BLaER1 treated with 17β-estradiol and CSF1 and Interleukin-3, amounts not matched to agents 10 nM and 100 nM (cell line): ENCODE measurements at regions not wholly inside any gene's neighbourhood (a gene's known extent, or its start where the extent isn't known, plus 50 kb on each side); places are given as distances from the start of the nearest gene placed in this dataset.
"Not testable (repeated sequence)": the region's sequence is repeated elsewhere in the genome, so short reads cannot be mapped to it uniquely, and the experiment has no call there.

ENCODE experiments used
- H3K27ac ChIP-seq, 11 experiments: shearing (Covaris generic); formaldehyde crosslinking; 2 replicates each; pipeline ENCODE4 v1.8.1; 2022
- H3K27me3 ChIP-seq, 11 experiments: shearing (Covaris generic); formaldehyde crosslinking; 2 replicates each; pipeline ENCODE4 v1.8.1; 2022
- H3K36me3 ChIP-seq, 11 experiments: shearing (Covaris generic); formaldehyde crosslinking; 2 replicates each; pipeline ENCODE4 v1.8.1; 2022
- H3K4me1 ChIP-seq, 10 experiments: shearing (Covaris generic); formaldehyde crosslinking; 2 replicates each; pipeline ENCODE4 v1.8.1; 2022
- H3K4me2 ChIP-seq, 11 experiments: shearing (Covaris generic); formaldehyde crosslinking; 2 replicates each; pipeline ENCODE4 v1.8.1; 2022
- H3K4me3 ChIP-seq, 10 experiments: shearing (Covaris generic); formaldehyde crosslinking; 2 replicates each; pipeline ENCODE4 v1.8.1; 2022
- H3K9ac ChIP-seq, 11 experiments: shearing (Covaris generic); formaldehyde crosslinking; 2 replicates each; pipeline ENCODE4 v1.8.1; 2022
- H3K9me3 ChIP-seq, 11 experiments: shearing (Covaris generic); formaldehyde crosslinking; replicated peaks in 1 of 11; 2 replicates each; pipeline ENCODE4 v1.8.1; 2022
- H4K20me1 ChIP-seq, 11 experiments: shearing (Covaris generic); formaldehyde crosslinking; 2 replicates each; pipeline ENCODE4 v1.8.1; 2022
- Cebpa-rat ChIP-seq, 11 experiments: shearing (Covaris generic); IDR thresholded peaks; 2 replicates each; pipeline ENCODE4 v1.8.1; 2022

DNA sequence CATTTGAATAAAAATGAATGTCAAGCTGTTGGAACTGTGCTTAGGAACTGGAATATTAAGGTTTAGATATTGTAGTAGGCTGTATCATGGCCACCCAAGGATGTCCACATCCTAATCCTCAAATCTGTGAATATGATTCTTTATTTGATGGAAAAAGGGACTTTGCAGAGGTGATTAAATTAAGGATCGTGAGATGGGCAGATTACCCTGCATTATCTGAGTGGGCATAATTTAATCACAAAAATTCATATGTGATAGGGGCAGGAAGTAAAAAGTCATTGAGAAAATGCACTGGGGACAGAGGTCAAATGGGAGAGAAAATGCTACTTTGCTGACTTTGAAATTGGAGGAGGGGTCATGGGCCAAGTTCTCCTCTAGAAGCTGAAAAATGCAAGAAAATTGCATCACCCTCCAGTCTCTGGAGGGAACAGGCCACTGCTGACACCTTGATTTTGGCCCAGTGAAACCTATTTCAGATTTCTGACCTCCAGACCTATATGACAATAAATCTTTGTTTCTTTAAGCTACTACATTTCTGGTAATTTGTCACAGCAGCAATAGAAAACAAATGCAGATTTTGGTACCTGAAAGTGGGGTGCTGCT lies 521.4 kb downstream of the PCDH7 start:
- H3K9me3 ChIP-seq: peaks cover 0 to 7% (median 5%) of the 10 kb centered on the region in 11 experiments; a peak in 6 of 22 replicates
- H4K20me1 ChIP-seq: no peaks in the 10 kb centered on the region
- no peak overlapping the region for H3K4me2 ChIP-seq
- TF ChIP-seq Cebpa-rat (IDR thresholded peaks at IDR 0.05): no peak
- H3K4me1 ChIP-seq: no peaks in the 10 kb centered on the region
- H3K27ac ChIP-seq: no peak overlapping the region
- no peaks in the 10 kb centered on the region for H3K36me3 ChIP-seq
- no peak overlapping the region for H3K9ac ChIP-seq
- H3K4me3 ChIP-seq: no peak overlapping the region
- no peaks in the 10 kb centered on the region for H3K27me3 ChIP-seq

DNA sequence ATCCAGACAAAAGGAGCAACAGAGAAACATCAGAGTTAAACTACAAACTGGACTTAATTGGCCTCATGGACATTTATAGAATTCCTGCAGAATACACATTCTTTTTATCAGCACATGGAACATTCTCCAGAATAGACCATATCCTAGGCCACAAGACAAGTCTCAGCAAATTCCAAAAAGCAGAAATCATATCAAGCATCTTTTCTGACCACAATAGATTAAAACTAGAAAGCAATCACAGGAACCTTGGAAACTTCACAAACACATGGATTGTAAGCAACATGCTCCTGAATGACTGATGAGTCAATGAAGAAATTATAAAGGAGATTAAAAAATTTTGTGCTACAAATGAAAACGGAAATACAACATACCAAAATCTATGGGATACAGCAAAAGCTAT lies 526.7 kb downstream of the PCDH7 start:
- no peaks in the 10 kb centered on the region for H4K20me1 ChIP-seq
- TF ChIP-seq Cebpa-rat (IDR thresholded peaks at IDR 0.05): no peak
- no peaks in the 10 kb centered on the region for H3K27me3 ChIP-seq
- no peak overlapping the region for H3K4me2 ChIP-seq
- no peak overlapping the region for H3K9ac ChIP-seq
- no peak overlapping the region for H3K27ac ChIP-seq
- no peaks in the 10 kb centered on the region for H3K4me1 ChIP-seq
- H3K9me3 ChIP-seq: no peaks in the 10 kb centered on the region
- no peaks in the 10 kb centered on the region for H3K36me3 ChIP-seq
- no peak overlapping the region for H3K4me3 ChIP-seq

DNA sequence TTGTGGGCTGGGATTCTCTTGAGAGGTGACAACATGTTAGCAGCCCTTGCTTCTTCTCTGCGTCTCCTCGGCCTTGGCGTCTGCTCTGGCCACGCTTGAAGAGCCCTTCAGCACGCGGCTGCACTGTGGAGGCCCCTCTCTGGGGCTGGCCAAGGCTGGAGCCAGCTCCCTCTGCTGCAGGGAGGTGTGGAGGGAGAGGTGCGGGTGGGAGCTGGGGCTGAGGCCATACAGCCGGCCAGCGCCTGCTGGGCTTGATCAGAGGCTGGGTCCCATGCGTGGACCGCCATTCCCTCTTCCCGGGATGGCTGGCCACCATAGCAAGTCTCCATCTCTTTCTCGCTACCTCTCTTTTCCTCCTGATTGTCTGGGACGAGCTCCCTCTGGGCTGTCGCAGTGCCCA lies 539.0 kb downstream of the PCDH7 start:
- Histone ChIP-seq H3K27me3 (no peaks in the 10 kb centered on the region), H3K9ac (no peak overlapping the region), H3K4me3 (no peak overlapping the region), H3K9me3 (peaks cover 0 to 23% (median 9%) of the 10 kb centered on the region in 11 experiments; a peak in 13 of 22 replicates), H3K4me1 (no peaks in the 10 kb centered on the region), H3K27ac (no peak overlapping the region), H3K4me2 (no peak overlapping the region), H4K20me1 (no peaks in the 10 kb centered on the region), H3K36me3 (no peaks in the 10 kb centered on the region)
- no peak for TF ChIP-seq Cebpa-rat (IDR thresholded peaks at IDR 0.05)

DNA sequence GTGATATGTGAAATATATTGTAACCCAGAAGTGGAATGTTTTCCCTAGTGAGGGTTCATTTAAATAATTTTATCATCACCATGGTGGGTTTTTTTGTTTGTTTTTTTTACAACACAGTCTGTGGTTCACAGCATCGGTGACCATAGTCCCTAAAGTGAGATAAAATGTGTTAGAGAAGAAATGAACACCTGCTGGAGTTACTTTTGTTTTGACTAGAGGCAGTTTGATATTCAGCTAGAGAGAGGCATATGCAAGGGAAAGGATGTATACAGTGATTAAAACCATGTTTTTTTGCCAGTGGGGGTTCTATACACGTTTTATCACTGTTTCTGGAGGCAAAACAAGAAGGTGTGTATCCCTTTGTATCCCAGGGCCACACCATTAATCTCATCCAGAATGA lies 541.5 kb downstream of the PCDH7 start:
- H3K4me1 ChIP-seq: no peaks in the 10 kb centered on the region
- no peaks in the 10 kb centered on the region for H3K27me3 ChIP-seq
- H4K20me1 ChIP-seq: no peaks in the 10 kb centered on the region
- H3K4me2 ChIP-seq: no peak overlapping the region
- no peaks in the 10 kb centered on the region for H3K36me3 ChIP-seq
- no peak overlapping the region for H3K4me3 ChIP-seq
- H3K9me3 ChIP-seq: peaks cover 0 to 12% (median 7%) of the 10 kb centered on the region in 11 experiments; a peak in 13 of 22 replicates
- H3K27ac ChIP-seq: no peak overlapping the region
- TF ChIP-seq Cebpa-rat (IDR thresholded peaks at IDR 0.05): no peak
- H3K9ac ChIP-seq: no peak overlapping the region

DNA sequence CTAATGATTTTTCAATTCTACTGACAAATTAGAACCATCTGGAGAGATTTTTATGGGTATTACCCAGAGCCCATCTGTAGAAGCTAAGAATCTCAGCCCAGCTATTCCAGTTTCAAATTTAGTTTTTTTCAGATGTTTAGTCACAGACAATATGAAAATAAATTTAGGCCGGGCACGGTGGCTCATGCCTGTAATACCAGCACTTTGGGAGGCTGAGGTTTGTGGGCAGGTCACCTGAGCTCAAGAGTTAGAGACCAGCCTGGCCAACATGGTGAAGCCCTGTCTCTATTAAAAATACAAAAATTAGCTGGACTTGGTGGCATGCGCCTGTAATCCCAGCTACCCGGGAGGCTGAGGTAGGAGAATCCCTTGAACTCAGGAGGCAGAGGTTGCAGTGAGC lies 545.9 kb downstream of the PCDH7 start:
- H3K27ac ChIP-seq, H3K27me3 ChIP-seq, H3K9ac ChIP-seq, H3K4me2 ChIP-seq, H3K36me3 ChIP-seq, H4K20me1 ChIP-seq, H3K4me3 ChIP-seq, H3K4me1 ChIP-seq, H3K9me3 ChIP-seq: not testable (repeated sequence)

DNA sequence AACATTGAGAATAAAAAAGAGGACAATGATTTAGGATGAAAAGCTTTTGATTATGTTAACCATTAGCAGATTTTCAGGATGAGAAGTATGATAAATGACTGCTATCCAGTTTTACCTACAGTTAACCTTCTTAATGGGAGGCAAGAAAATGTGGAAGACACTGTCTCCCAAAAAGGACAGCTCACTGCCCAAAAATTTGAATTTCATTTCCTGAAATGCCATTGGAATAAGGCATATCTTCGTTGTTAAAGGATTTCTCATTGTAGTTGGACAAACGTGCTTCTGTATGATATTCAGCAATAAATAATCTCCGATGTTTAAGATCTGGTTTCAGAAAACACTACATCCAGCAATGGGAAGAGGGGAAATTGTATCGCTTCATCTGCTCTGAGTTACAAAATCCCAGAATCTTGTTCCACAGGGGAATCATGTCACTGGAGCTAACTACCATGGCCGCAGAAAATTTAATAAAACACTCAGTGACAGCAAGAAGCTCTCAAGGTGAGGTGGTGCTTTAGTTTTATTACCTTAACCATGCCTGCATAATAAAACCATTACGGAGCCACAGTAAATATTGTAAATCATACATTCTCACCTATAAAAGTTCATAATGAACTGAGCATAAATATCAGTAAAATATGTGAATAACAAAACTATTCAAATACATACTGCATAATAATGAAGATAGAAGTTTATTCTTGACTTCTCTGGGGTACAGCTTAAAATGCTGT lies 552.3 kb downstream of the PCDH7 start:
- Histone ChIP-seq H3K36me3 (no peaks in the 10 kb centered on the region), H4K20me1 (no peaks in the 10 kb centered on the region), H3K4me2 (no peak overlapping the region), H3K9me3 (no peaks in the 10 kb centered on the region), H3K27me3 (no peaks in the 10 kb centered on the region), H3K27ac (no peak overlapping the region), H3K4me3 (no peak overlapping the region), H3K9ac (no peak overlapping the region), H3K4me1 (no peaks in the 10 kb centered on the region)
- TF ChIP-seq Cebpa-rat (IDR thresholded peaks at IDR 0.05): no peak

DNA sequence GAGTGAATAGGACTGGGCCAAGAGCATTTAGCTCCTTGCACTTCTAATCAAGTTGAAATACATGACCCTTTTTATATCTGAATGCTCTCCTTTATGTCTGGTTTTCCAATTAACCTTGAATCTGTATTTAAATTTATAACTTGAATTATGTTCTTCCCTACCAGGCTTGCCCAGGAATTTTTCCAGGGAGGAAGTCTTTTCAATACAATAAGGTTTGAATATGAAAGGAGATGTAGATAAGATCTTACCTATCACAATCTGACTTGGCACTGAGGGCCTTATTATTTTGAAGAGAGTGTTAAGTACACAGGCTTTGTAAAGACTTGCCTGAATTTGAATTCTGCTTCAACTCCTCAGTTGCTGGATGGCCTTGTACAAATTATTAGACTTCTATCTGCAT lies 555.7 kb downstream of the PCDH7 start:
- Histone ChIP-seq H3K27me3 (no peaks in the 10 kb centered on the region), H3K9ac (no peak overlapping the region), H3K36me3 (no peaks in the 10 kb centered on the region), H3K4me2 (no peak overlapping the region), H3K4me3 (no peak overlapping the region), H3K4me1 (no peaks in the 10 kb centered on the region), H4K20me1 (no peaks in the 10 kb centered on the region), H3K27ac (no peak overlapping the region), H3K9me3 (no peaks in the 10 kb centered on the region)
- TF ChIP-seq Cebpa-rat (IDR thresholded peaks at IDR 0.05): no peak

DNA sequence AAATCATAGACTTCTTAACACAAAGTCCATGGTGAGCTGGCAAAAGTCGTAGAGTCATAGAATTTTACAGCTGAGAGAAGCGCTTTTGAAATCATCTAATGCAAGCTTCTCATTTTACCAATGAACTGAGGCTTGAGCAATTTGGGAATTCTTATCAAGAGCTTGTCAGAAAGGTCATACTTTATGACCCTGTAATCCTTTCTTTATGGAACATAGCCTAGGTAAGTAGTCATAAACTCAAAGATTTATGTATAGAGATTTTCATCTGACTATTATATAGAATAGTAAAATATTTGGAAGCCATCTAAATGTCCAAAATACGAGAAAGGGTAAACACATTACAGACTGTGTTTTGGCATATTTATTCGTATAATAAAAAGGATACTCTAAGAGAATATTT lies 563.5 kb downstream of the PCDH7 start:
- H4K20me1 ChIP-seq: no peaks in the 10 kb centered on the region
- H3K4me3 ChIP-seq: no peak overlapping the region
- H3K27me3 ChIP-seq: no peaks in the 10 kb centered on the region
- no peaks in the 10 kb centered on the region for H3K9me3 ChIP-seq
- no peak overlapping the region for H3K4me2 ChIP-seq
- H3K9ac ChIP-seq: no peak overlapping the region
- no peaks in the 10 kb centered on the region for H3K36me3 ChIP-seq
- no peak for TF ChIP-seq Cebpa-rat (IDR thresholded peaks at IDR 0.05)
- H3K27ac ChIP-seq: no peak overlapping the region
- no peaks in the 10 kb centered on the region for H3K4me1 ChIP-seq

DNA sequence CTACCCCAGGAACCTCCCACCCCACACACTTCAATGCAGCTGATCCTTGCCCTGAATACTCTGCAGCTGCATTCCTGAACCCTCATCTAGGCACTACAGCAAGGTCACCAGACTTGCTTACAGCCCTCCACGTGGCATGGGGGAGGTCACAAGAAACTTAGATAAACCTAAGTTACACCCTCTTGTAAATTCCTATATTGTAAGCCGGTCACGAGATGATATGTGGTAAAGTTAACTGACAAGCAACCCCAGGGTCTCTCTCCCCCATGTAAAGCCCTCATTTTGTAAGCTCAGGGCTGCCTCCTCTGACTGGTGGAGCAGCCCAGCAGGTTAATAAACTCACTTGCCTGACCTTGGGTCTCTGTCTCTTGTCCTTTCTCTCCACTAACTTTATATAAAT lies 570.7 kb downstream of the PCDH7 start:
- Histone ChIP-seq H3K27ac (peak overlapping the region in 3 of 11 experiments; percentile 9 to 18 (median 10); a peak in 1 of 22 replicates), H3K27me3 (no peaks in the 10 kb centered on the region), H3K36me3 (no peaks in the 10 kb centered on the region), H4K20me1 (no peaks in the 10 kb centered on the region), H3K4me2 (peak overlapping the region in 9 of 11 experiments; percentile 8 to 38 (median 26); a peak in 10 of 22 replicates), H3K9ac (no peak overlapping the region), H3K9me3 (no peaks in the 10 kb centered on the region), H3K4me1 (peaks cover 0 to 15% (median 10%) of the 10 kb centered on the region in 10 experiments; a peak in 12 of 20 replicates), H3K4me3 (no peak overlapping the region)
- no peak for TF ChIP-seq Cebpa-rat (IDR thresholded peaks at IDR 0.05)

DNA sequence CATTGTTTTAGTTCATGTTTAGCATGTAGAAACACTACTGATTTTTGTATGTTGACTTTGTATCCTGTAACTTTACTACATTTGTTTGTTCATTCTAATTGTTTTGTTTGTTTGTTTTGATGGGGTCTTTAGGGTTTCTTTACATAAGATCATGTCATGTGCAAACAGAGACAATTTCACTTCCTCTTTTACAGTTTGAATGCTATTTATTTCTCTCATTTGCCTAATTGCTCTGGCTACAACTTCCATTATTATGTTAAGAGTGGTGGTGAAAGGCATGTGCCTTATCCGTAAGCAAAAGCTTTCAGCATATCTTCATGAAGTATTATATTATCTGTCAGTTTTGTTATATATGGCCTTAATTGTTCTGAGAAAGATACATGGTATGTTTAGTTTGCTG lies 571.1 kb downstream of the PCDH7 start:
- no peak for TF ChIP-seq Cebpa-rat (IDR thresholded peaks at IDR 0.05)
- no peak overlapping the region for H3K4me3 ChIP-seq

More for the DNA sequence above, 571.1 kb downstream of the PCDH7 start:
- Histone ChIP-seq H4K20me1 (no peaks in the 10 kb centered on the region), H3K9me3 (no peaks in the 10 kb centered on the region), H3K36me3 (no peaks in the 10 kb centered on the region), H3K27me3 (no peaks in the 10 kb centered on the region), H3K4me1 (peaks cover 0 to 15% (median 10%) of the 10 kb centered on the region in 10 experiments; a peak in 12 of 20 replicates), H3K4me2 (peak overlapping the region in 10 of 11 experiments; percentile 5 to 38 (median 22); a peak in 11 of 22 replicates), H3K27ac (peak overlapping the region in 2 of 11 experiments; percentile 10 to 18; a peak in 1 of 22 replicates), H3K9ac (no peak overlapping the region)
